BE2C (cell line): ENCODE measurements at regions not wholly inside any gene's neighbourhood (a gene's known extent, or its start where the extent isn't known, plus 50 kb on each side); places are given as distances from the start of the nearest gene placed in this dataset.

Source experiments
- DNase-seq: peaks from one replicate; pipeline ENCODE4 v3.0.0-alpha.2; 2020
- H3K27me3 ChIP-seq: fragments of 250-450 bp; sonication (Bioruptor Pico); 2 replicates; pipeline ENCODE4 v1.5.1; 2020; ENCODE audit warnings: mild to moderate bottlenecking
- H3K36me3 ChIP-seq: fragments of 250-450 bp; sonication (Bioruptor Pico); 2 replicates; pipeline ENCODE4 v1.5.1; 2020; ENCODE audit warnings: mild to moderate bottlenecking
- H3K4me1 ChIP-seq: fragments of 250-450 bp; sonication (Bioruptor Pico); 2 replicates; pipeline ENCODE4 v1.5.1; 2020
- H3K4me3 ChIP-seq: 2 replicates; pipeline ENCODE4 v1.5.1; 2011; ENCODE audit warnings: low read depth, low read length
- H3K9me3 ChIP-seq: fragments of 250-450 bp; sonication (Bioruptor Pico); 2 replicates; pipeline ENCODE4 v1.5.1; 2020
- CTCF ChIP-seq: IDR thresholded peaks from 2 replicates; pipeline ENCODE4 v1.5.1; 2012; ENCODE audit warnings: mild to moderate bottlenecking, low read depth, low read length

- no peak overlapping the region for H3K4me3 ChIP-seq
- H3K36me3 ChIP-seq: no peaks in the 10 kb centered on the region
- no peaks in the 10 kb centered on the region for H3K27me3 ChIP-seq
- no peaks in the 10 kb centered on the region for H3K9me3 ChIP-seq
- TF ChIP-seq CTCF: no peak
- H3K4me1 ChIP-seq: no peaks in the 10 kb centered on the region; the same call in 1 of the 2 replicates
- DNase-seq: no peak
Observed at GRCh38 chr13:107324416-107325204, 756.7 kb upstream of the ARGLU1 start.

DNA sequence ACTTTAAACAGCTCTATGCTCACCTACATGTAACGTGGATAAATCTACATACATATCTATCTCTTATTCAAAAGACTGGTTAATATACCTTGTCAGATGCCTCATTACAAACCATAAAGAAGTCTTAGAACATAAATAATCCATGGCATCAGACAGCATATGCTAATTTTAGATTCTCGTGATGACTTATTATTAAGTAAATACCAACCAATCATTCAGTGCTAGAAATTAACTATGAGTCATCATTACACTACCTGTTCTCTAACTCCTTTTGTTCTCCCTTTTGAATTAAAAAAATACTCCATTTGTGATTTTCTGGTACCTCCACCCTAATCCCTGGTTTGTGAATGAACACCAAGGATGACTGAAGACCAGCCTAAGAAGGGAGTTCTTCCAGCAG lies 754.3 kb upstream of the ARGLU1 start:
- no peaks in the 10 kb centered on the region for H3K9me3 ChIP-seq
- no peak overlapping the region for H3K4me3 ChIP-seq
- TF ChIP-seq CTCF: no peak
- H3K36me3 ChIP-seq: no peaks in the 10 kb centered on the region
- DNase-seq: no peak
- no peaks in the 10 kb centered on the region for H3K27me3 ChIP-seq
- H3K4me1 ChIP-seq: no peaks in the 10 kb centered on the region

DNA sequence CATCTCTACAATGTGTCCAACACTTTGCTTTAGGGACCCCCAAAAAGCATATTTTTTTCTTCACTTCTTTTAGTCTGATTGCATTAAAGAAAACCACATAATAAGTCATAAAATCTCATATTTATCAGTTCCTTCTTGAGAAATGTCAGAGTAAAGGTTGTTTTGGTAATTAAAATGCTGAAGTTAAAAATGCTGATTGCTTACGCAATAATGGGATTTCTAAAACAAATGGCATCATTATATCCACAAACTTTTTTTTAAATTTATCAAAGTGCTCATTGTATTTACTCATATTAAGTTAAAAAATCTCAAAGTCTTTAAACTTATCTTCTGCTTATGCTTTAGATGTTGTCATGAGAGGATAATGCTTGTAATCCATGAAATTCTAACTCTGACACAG lies 737.2 kb upstream of the ARGLU1 start:
- DNase-seq: no peak
- Histone ChIP-seq H3K36me3 (no peaks in the 10 kb centered on the region), H3K4me1 (peaks cover 37% of the 10 kb centered on the region), H3K9me3 (no peaks in the 10 kb centered on the region), H3K4me3 (no peak overlapping the region), H3K27me3 (no peaks in the 10 kb centered on the region)
- no peak for TF ChIP-seq CTCF

DNA sequence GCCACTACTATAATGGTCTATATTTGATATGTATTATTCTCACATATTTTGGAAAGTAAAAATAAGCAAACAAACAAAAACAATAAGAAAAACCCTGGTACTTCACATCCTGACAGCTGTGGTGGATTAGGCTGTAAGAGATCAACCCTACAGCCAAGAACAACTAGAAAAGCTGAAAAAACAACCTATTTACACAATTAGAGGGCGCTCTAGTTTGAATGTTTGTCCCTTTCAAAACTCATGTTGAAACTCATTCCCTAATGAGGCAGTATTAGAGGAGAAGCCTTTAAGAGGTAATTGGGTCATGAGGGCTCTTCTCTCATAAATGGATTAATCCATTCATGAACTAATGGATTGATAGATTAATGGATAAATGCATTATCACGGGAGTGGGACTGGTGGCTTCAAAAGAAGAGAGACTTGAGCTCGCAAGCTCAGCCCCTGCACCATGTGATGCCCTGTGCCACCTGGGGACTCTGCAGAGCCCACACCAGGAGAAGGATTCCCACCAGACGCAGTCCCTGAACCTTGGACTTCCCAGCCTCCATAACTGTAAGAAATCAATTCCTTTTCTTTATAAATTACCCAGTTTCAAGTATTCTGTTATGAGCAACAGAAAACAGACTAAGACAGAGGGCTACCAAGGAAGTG lies 733.9 kb upstream of the ARGLU1 start:
- Histone ChIP-seq H3K9me3 (no peaks in the 10 kb centered on the region), H3K4me3 (no peak overlapping the region), H3K36me3 (no peaks in the 10 kb centered on the region), H3K4me1 (peaks cover 50% of the 10 kb centered on the region), H3K27me3 (no peaks in the 10 kb centered on the region)
- TF ChIP-seq CTCF: peak; percentile 57
- DNase-seq: peak; percentile 73

DNA sequence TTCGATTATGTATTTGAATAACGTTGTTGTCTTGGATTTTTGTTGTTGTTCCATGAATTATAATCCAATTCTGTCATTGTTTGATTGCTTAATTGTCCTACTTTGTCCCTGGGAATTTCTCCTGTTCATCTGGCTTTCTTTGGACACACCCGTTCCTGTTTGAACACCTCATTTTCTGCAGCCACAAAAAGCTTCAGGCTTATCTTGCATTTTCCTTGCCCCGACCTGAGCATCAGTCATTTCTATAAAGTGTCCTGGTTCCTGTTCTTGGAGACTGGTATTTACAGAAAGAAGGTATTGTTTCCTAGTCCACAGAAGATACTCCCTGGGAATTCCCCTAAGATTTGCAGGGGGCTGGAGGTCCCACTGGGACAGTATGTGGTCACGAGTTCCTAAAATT lies 731.8 kb upstream of the ARGLU1 start:
- Histone ChIP-seq H3K4me1 (peaks cover 50% of the 10 kb centered on the region), H3K4me3 (no peak overlapping the region), H3K27me3 (no peaks in the 10 kb centered on the region), H3K9me3 (no peaks in the 10 kb centered on the region), H3K36me3 (no peaks in the 10 kb centered on the region)
- DNase-seq: no peak
- no peak for TF ChIP-seq CTCF

DNA sequence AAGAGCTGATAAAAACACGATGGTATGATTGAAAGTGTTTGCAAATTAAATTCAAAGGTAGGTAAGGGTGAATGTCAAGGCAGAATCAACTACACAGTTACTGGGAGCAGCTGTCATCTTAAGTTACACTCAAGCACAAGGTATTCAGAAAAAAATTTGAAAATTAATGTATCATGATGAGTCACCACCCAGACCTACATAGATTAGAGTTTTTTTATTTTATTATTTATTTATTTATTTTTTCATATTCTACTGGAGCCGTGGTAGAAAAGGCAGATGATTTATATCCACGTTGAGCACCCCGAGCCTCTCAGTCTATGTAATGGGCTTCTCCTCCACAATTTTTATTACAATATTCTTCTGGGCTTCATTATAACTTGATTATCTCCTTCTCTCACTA lies 728.9 kb upstream of the ARGLU1 start:
- Histone ChIP-seq H3K4me1 (peaks cover 27% of the 10 kb centered on the region), H3K9me3 (no peaks in the 10 kb centered on the region), H3K4me3 (no peak overlapping the region), H3K36me3 (no peaks in the 10 kb centered on the region), H3K27me3 (no peaks in the 10 kb centered on the region)
- no peak for TF ChIP-seq CTCF
- DNase-seq: no peak
